ENCODE measurements at regions not wholly inside any gene's neighbourhood (a gene's known extent, or its start where the extent isn't known, plus 50 kb on each side); places are given as distances from the start of the nearest gene placed in this dataset.

- H3K9me3 ChIP-seq (ENCODE audit: low read length): no peaks in the 10 kb centered on the region
- no peaks in the 10 kb centered on the region for H3K27me3 Mint-ChIP-seq
- ChIA-PET CTCF (no interaction called here), POLR2A (no interaction called here)
- H3K27ac Mint-ChIP-seq: no peak overlapping the region
- peaks cover 3 to 9% (median 6%) of the 10 kb centered on the region in 5 donors for H3K9me3 Mint-ChIP-seq
- H3K36me3 ChIP-seq (ENCODE audit: insufficient read depth, low read length): no peaks in the 10 kb centered on the region
- no peak overlapping the region for H3K27ac ChIP-seq (ENCODE audit: low read depth, low read length)
- DNase-seq: no peak
- no peaks in the 10 kb centered on the region for H3K27me3 ChIP-seq (ENCODE audit: insufficient read depth, low read length, poor library complexity, severe bottlenecking)
- H3K36me3 Mint-ChIP-seq: no peaks in the 10 kb centered on the region
- H3K4me3 Mint-ChIP-seq: no peak overlapping the region
- H3K4me3 ChIP-seq (ENCODE audit: low read length): no peak overlapping the region
- H3K4me1 Mint-ChIP-seq: no peaks in the 10 kb centered on the region
- H3K4me1 ChIP-seq (ENCODE audit: insufficient read depth, low read length): no peaks in the 10 kb centered on the region
Observed at GRCh38 chr1:192104852-192105251, 53.4 kb upstream of the RGS18 start.

GRCh38 chr1:192108161-192108560 lies 50.1 kb upstream of the RGS18 start:
- H3K27me3 ChIP-seq (ENCODE audit: insufficient read depth, low read length, poor library complexity, severe bottlenecking): no peaks in the 10 kb centered on the region
- no peak overlapping the region for H3K4me3 ChIP-seq (ENCODE audit: low read length)
- H3K36me3 ChIP-seq (ENCODE audit: insufficient read depth, low read length): no peaks in the 10 kb centered on the region
- ChIA-PET POLR2A (no interaction called here), CTCF (no interaction called here)
- peak overlapping the region; percentile 6 for H3K27ac ChIP-seq (ENCODE audit: low read depth, low read length)
- H3K4me3 Mint-ChIP-seq: no peak overlapping the region
- no peak overlapping the region for H3K27ac Mint-ChIP-seq
- no peaks in the 10 kb centered on the region for H3K27me3 Mint-ChIP-seq
- no peaks in the 10 kb centered on the region for H3K9me3 ChIP-seq (ENCODE audit: low read length)
- H3K4me1 Mint-ChIP-seq: no peaks in the 10 kb centered on the region
- no peak for DNase-seq
- H3K36me3 Mint-ChIP-seq: no peaks in the 10 kb centered on the region
- peaks cover 3 to 9% (median 8%) of the 10 kb centered on the region in 5 donors for H3K9me3 Mint-ChIP-seq
- H3K4me1 ChIP-seq (ENCODE audit: insufficient read depth, low read length): no peaks in the 10 kb centered on the region
